ENCODE measurements at regions not wholly inside any gene's neighbourhood (a gene's known extent, or its start where the extent isn't known, plus 50 kb on each side); places are given as distances from the start of the nearest gene placed in this dataset.

GRCh38 chr3:157605356-157605755 is 102.1 kb upstream of the VEPH1 start:
- Histone ChIP-seq H3K4me2 (ENCODE audit: low read length) (no peak overlapping the region), H2AFZ (ENCODE audit: low read depth, low read length) (no peak overlapping the region), H3K9ac (ENCODE audit: low read length) (no peak overlapping the region), H4K20me1 (ENCODE audit: insufficient read depth) (no peaks in the 10 kb centered on the region), H3K27me3 (ENCODE audit: insufficient read depth, low read depth, low read length) (no peaks in the 10 kb centered on the region), H3K79me2 (replicated peaks; ENCODE audit: insufficient read depth, low read length) (no peaks in the 10 kb centered on the region), H3F3A (ENCODE audit: insufficient read depth, low read length, poor library complexity, severe bottlenecking) (no peaks in the 10 kb centered on the region), H3K27ac (ENCODE audit: low read length) (no peak overlapping the region), H3K4me3 (ENCODE audit: low read length) (no peak overlapping the region), H3K36me3 (ENCODE audit: insufficient read depth, low read length) (no peaks in the 10 kb centered on the region), H3K9me3 (ENCODE audit: low read length) (no peaks in the 10 kb centered on the region), H3K9me2 (ENCODE audit: insufficient read depth, low read length) (no peaks in the 10 kb centered on the region)
- TF ChIP-seq MXI1 (conservative IDR thresholded peaks at IDR 0.05; ENCODE audit: poor library complexity, severe bottlenecking), result no peak
- no peak for TF ChIP-seq SMC3 (conservative IDR thresholded peaks at IDR 0.05; ENCODE audit: poor library complexity)
- no peak for TF ChIP-seq EP300 (conservative IDR thresholded peaks at IDR 0.05; ENCODE audit: poor library complexity, severe bottlenecking)
- no peak for TF ChIP-seq TAF1 (IDR thresholded peaks at IDR 0.05; ENCODE audit: low read depth)
- no peak for TF ChIP-seq POLR2AphosphoS5 (IDR thresholded peaks at IDR 0.05)
- no peak for TF ChIP-seq EZH2 (IDR thresholded peaks at IDR 0.05; ENCODE audit: borderline replicate concordance, insufficient read depth, low read length, poor library complexity, severe bottlenecking)
- no peak for TF ChIP-seq REST (IDR thresholded peaks at IDR 0.05; ENCODE audit: borderline replicate concordance)
- no peak for TF ChIP-seq CTCF (IDR thresholded peaks at IDR 0.05; ENCODE audit: poor library complexity, severe bottlenecking)
- TF ChIP-seq RAD21 (conservative IDR thresholded peaks at IDR 0.05), result no peak

- H3F3A ChIP-seq (ENCODE audit: insufficient read depth, low read length, poor library complexity, severe bottlenecking), result no peaks in the 10 kb centered on the region
- H3K36me3 ChIP-seq (ENCODE audit: insufficient read depth, low read length), result no peaks in the 10 kb centered on the region
Observed at GRCh38 chr3:157602424-157602823, 99.2 kb upstream of the VEPH1 start.

More at GRCh38 chr3:157602424-157602823, 99.2 kb upstream of the VEPH1 start:
- Histone ChIP-seq H3K9ac (ENCODE audit: low read length) (no peak overlapping the region), H3K27me3 (ENCODE audit: insufficient read depth, low read depth, low read length) (no peaks in the 10 kb centered on the region), H3K79me2 (replicated peaks; ENCODE audit: insufficient read depth, low read length) (no peaks in the 10 kb centered on the region), H3K4me2 (ENCODE audit: low read length) (no peak overlapping the region), H4K20me1 (ENCODE audit: insufficient read depth) (no peaks in the 10 kb centered on the region), H3K27ac (ENCODE audit: low read length) (no peak overlapping the region), H3K9me3 (ENCODE audit: low read length) (no peaks in the 10 kb centered on the region), H2AFZ (ENCODE audit: low read depth, low read length) (no peak overlapping the region), H3K9me2 (ENCODE audit: insufficient read depth, low read length) (no peaks in the 10 kb centered on the region), H3K4me3 (ENCODE audit: low read length) (no peak overlapping the region)
- TF ChIP-seq CTCF (IDR thresholded peaks at IDR 0.05; ENCODE audit: poor library complexity, severe bottlenecking), result no peak
- no peak for TF ChIP-seq MXI1 (conservative IDR thresholded peaks at IDR 0.05; ENCODE audit: poor library complexity, severe bottlenecking)
- no peak for TF ChIP-seq TAF1 (IDR thresholded peaks at IDR 0.05; ENCODE audit: low read depth)
- no peak for TF ChIP-seq EZH2 (IDR thresholded peaks at IDR 0.05; ENCODE audit: borderline replicate concordance, insufficient read depth, low read length, poor library complexity, severe bottlenecking)
- TF ChIP-seq RAD21 (conservative IDR thresholded peaks at IDR 0.05), result no peak
- no peak for TF ChIP-seq EP300 (conservative IDR thresholded peaks at IDR 0.05; ENCODE audit: poor library complexity, severe bottlenecking)
- TF ChIP-seq REST (IDR thresholded peaks at IDR 0.05; ENCODE audit: borderline replicate concordance), result no peak
- no peak for TF ChIP-seq SMC3 (conservative IDR thresholded peaks at IDR 0.05; ENCODE audit: poor library complexity)
- no peak for TF ChIP-seq POLR2AphosphoS5 (IDR thresholded peaks at IDR 0.05)
